22Rv1 (cell line): ENCODE measurements at regions not wholly inside any gene's neighbourhood (a gene's known extent, or its start where the extent isn't known, plus 50 kb on each side); places are given as distances from the start of the nearest gene placed in this dataset.

Experiments
- CTCF ChIP-seq: fragments of 450-650 bp; IDR thresholded peaks from 2 replicates; pipeline ENCODE4 v1.5.1; 2017; ENCODE audit warnings: mild to moderate bottlenecking
- ZFX ChIP-seq: fragments of 450-650 bp; IDR thresholded peaks from 2 replicates; pipeline ENCODE4 v1.6.1; 2017; ENCODE audit warnings: antibody characterized with exemption, borderline replicate concordance

DNA sequence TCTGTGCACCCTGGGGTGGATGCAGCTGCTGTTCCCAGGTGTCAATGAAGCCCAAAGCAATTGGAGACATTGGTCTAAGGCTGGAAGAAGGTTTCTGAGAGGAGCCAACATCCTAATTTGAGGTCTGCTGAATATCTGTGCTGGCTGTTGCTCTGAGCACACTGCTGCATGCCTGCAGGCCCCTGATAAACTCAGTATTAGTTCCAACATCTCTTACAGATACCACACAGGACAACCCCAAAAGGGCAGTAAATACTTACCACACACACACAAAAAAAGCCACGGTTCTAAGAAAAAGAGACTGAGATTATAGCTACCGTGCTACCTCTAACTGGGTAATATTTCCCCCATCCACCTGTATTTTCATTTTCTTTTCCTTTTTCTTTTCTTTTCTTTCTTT is 164.3 kb upstream of the SOX4 start:
- TF ChIP-seq CTCF: no peak
- no peak for TF ChIP-seq ZFX
